Head of caudate nucleus (tissue), 42 donors: ENCODE measurements at regions not wholly inside any gene's neighbourhood (a gene's known extent, or its start where the extent isn't known, plus 50 kb on each side); places are given as distances from the start of the nearest gene placed in this dataset.
"Not testable (repeated sequence)": the region's sequence is repeated elsewhere in the genome, so short reads cannot be mapped to it uniquely, and the experiment has no call there.

Source experiments
- DNase-seq, 42 donors: peaks; one replicate each; pipeline versions ENCODE4 v3.0.0 to v3.0.0-alpha.2; 2020 to 2021; ENCODE audit warnings: mixed read lengths in 7 of 42
- intact Hi-C: fragments of 100-400 bp; cut with DNase I; formaldehyde crosslinking; loops from one replicate; pipeline ENCODE4 v1.15.0; 2022

- no peak for DNase-seq
- intact Hi-C loops: no loop called here
Measured at GRCh38 chrX:63475200-63475599, 124.1 kb upstream of the SPIN4 start.

DNA sequence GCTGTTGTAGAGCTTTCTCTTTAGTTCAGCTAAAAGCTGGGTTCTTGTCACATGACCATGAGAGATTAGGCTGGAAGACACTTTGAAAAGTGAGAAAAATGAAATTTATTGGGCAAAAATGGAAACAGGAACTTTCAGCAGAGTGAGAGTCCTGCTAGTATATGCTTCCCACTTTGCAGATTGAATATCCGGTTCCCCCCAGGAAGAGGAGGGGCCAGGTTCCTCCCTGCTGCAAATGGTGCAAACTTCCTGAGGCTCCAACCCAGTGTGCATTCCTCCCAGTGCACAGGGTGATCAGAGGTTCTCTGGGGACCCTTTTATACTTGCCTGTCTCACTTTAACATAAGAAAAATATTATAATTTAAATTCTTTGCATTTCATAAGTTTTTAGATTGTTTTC, 119.9 kb upstream of the SPIN4 start:
- intact Hi-C loops: no loop called here
- no peak for DNase-seq

- no peak for DNase-seq
- intact Hi-C loops: no loop called here
Measured at GRCh38 chrX:63470506-63470905, 119.4 kb upstream of the SPIN4 start.

DNA sequence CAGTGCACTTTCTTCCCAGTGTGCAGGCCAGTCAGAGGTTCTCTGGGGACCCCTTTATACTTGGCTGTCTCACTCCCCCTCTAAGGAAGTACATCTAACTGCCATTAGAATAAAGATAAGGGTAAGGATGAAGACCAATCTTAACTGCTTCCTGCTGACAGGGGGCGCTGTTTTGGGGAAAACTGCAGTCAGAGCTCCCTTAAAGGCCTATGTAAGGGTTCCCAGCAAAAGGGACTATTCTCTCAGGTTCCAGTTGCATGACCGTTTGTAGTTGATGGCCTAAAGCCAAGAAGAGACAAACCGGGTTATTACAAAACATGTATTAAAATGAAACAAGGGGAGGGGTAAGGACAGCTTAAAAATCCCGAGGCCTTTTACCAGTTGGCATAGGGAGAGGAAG, 115.6 kb upstream of the SPIN4 start:
- no peak for DNase-seq
- intact Hi-C loops: no loop called here

- intact Hi-C loops: no loop called here
- no peak for DNase-seq
Measured at GRCh38 chrX:63458981-63459380, 107.8 kb upstream of the SPIN4 start.

- intact Hi-C loops: no loop called here
Measured at GRCh38 chrX:63453571-63453970, 102.4 kb upstream of the SPIN4 start.

GRCh38 chrX:63441717-63442116, 90.6 kb upstream of the SPIN4 start:
- no peak for DNase-seq
- intact Hi-C loops: no loop called here

More at GRCh38 chrX:63453571-63453970, 102.4 kb upstream of the SPIN4 start:
- no peak for DNase-seq

GRCh38 chrX:63439580-63439979, 88.4 kb upstream of the SPIN4 start:
- no peak for DNase-seq
- intact Hi-C loops: no loop called here

DNA sequence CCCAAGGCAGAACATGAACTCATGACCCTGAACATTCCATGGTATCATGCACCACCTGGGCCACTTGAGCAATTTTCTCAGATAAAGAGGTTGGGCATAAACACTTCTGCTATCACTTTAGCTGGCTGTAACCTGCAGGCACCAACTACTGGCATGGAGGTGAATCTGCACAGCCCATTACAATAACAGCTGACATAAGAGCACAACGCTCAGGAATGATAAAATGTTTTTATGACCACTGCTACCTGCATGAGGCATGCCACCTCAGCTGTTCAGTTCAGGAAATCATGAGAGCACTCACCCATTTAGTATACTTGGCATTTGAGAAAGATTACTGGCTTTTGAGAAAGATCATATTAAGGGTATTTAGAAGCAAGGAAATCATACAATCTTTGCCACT, 85.7 kb upstream of the SPIN4 start:
- no peak for DNase-seq
- intact Hi-C loops: no loop called here

DNA sequence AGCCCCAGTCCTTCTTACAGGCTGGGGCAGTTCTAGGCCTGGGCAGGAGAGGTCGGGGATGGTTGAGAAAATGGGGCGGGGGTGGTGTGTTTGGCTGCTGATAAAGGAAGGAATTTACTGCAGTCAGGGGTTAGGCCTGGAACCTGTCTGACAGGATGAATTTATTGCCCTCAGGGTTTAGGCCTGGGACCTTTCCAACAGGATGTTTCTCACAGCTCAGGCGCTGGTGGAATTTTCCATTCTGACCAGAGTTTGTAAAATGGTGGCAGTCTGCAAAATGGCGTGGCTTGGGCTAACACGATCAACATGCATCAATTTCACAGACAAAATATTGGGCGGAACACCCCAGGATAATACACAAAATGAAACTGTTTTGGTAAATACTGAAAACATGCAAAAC, 83.5 kb upstream of the SPIN4 start:
- intact Hi-C loops: no loop called here
- DNase-seq: no peak

- DNase-seq: no peak
- intact Hi-C loops: no loop called here
Measured at GRCh38 chrX:63434206-63434605, 83.1 kb upstream of the SPIN4 start.

GRCh38 chrX:63430026-63430425, 78.9 kb upstream of the SPIN4 start:
- no peak for DNase-seq
- intact Hi-C loops: no loop called here

DNA sequence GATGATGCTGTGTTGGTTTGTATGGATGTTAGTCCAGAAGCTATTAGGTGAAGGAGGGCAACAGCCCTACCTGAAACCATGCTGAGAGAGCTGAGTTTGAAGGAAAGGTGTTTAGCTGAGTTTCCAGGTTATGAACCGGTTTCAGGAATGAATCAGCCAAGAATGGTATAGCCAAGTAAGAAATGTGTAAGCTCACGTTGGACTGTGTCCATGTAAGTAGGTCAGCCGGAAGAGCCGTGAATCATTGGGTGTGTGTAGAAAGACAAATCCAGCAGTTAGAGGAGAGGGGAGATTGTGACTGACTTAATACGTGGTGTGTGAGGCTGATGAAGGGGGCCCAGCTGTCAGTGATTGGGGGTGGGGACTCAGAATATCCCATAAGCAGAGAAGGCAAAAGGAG, 77.2 kb upstream of the SPIN4 start:
- no peak for DNase-seq
- intact Hi-C loops: no loop called here

DNA sequence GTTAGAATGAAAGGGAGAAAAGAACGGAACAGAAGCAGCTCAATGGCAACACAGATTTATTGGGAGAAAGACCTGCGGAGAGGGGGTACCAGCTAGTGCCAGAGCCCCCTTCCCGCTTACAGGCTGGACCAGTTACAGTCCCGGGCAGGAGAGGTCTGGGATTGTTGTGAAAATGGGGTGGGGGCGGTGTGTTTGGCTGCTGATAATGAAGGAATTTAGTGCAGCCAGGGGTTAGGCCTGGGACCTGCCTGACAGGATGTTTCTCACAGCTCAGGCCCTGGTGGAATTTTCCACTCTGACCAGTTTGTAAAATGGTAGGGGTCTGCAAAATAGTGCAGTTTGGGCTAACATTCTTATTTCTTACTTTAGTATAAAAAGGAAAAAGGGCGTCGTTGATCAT, 75.4 kb upstream of the SPIN4 start:
- intact Hi-C loops: no loop called here
- no peak for DNase-seq

- intact Hi-C loops: no loop called here
- DNase-seq: no peak
Measured at GRCh38 chrX:63424063-63424462, 72.9 kb upstream of the SPIN4 start.

GRCh38 chrX:63421411-63421810, 70.3 kb upstream of the SPIN4 start:
- intact Hi-C loops: no loop called here
- no peak for DNase-seq

GRCh38 chrX:63418211-63418610, 67.1 kb upstream of the SPIN4 start:
- no peak for DNase-seq
- intact Hi-C loops: no loop called here

DNA sequence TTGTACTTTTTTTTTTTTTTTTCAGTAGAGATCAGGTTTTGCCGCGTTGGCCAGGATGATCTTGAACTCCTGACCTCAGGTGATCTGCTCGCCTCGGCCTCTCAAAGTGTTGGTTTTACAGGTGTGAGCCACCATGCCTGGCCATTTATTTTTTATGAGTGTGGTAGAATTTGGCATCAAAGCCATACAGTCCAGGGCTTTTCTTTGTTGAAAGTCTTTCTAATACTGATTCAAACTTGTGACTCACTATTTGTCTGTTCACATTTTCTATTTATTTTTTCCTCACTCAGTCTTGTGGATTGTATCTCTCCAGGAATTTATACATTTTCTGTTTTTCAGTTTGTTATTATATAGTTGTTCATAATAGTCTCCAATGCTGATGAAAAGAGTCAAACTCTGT, 66.5 kb upstream of the SPIN4 start:
- intact Hi-C loops: no loop called here
- DNase-seq: no peak

DNA sequence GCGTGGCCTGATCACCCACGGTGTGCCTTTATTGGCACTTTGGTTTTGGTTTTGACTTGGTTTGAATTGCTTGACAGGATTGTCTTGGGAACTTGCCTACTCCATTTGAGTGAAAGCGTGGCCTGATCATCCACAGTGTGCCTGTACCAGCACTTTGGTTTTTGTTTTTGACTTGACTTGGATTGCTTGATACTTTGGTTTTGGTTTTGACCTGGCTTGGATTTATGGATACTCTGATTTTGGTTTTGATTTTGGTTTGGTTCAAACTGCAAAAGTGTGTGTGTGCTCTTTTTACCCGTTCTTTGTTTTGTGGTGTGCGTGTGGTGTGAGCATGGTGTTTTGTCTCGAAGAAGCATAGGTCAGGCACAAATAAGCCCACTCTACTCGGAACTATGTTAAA, 58.8 kb upstream of the SPIN4 start:
- intact Hi-C loops, DNase-seq: not testable (repeated sequence)

GRCh38 chrX:63408050-63408449, 56.9 kb upstream of the SPIN4 start:
- intact Hi-C loops: no loop called here
- no peak for DNase-seq

- DNase-seq: no peak
- intact Hi-C loops: no loop called here
Measured at GRCh38 chrX:63404332-63404731, 53.2 kb upstream of the SPIN4 start.

- DNase-seq: no peak
- intact Hi-C loops: no loop called here
Measured at GRCh38 chrX:63402106-63402505, 51.0 kb upstream of the SPIN4 start.
